WTC11 (cell line): ENCODE measurements at regions not wholly inside any gene's neighbourhood (a gene's known extent, or its start where the extent isn't known, plus 50 kb on each side); places are given as distances from the start of the nearest gene placed in this dataset.

ENCODE experiments used
- E2F1 ChIP-seq: sonication (generic); formaldehyde crosslinking; IDR thresholded peaks from 2 replicates; pipeline ENCODE4 v1.8.0; 2022; ENCODE audit warnings: mild to moderate bottlenecking, missing genetic modification reagents
- ESRRA ChIP-seq: sonication (generic); formaldehyde crosslinking; IDR thresholded peaks from 2 replicates; pipeline ENCODE4 v1.8.1; 2022; ENCODE audit warnings: mild to moderate bottlenecking, missing genetic modification reagents, borderline replicate concordance
- FOXJ3 ChIP-seq: sonication (generic); formaldehyde crosslinking; IDR thresholded peaks from 2 replicates; pipeline ENCODE4 v1.9.0; 2021; ENCODE audit warnings: missing genetic modification reagents, mild to moderate bottlenecking, borderline replicate concordance
- JUN ChIP-seq: sonication (generic); formaldehyde crosslinking; IDR thresholded peaks from 2 replicates; pipeline ENCODE4 v1.8.0; 2023; ENCODE audit warnings: mild to moderate bottlenecking, missing genetic modification reagents
- MAX ChIP-seq: sonication (generic); formaldehyde crosslinking; IDR thresholded peaks from 2 replicates; pipeline ENCODE4 v1.8.0; 2022; ENCODE audit warnings: mild to moderate bottlenecking, missing genetic modification reagents
- MYBL2 ChIP-seq: sonication (generic); formaldehyde crosslinking; IDR thresholded peaks from 2 replicates; pipeline ENCODE4 v1.8.1; 2023; ENCODE audit warnings: mild to moderate bottlenecking, moderate library complexity, missing genetic modification reagents
- SP1 ChIP-seq: sonication (generic); formaldehyde crosslinking; conservative IDR thresholded peaks from 2 replicates; pipeline ENCODE4 v1.8.1; 2022; ENCODE audit warnings: missing genetic modification reagents
- TCF7 ChIP-seq: sonication (generic); formaldehyde crosslinking; IDR thresholded peaks from 2 replicates; pipeline ENCODE4 v1.8.0; 2022; ENCODE audit warnings: mild to moderate bottlenecking, low read depth, missing genetic modification reagents, moderate library complexity
- USF2 ChIP-seq: sonication (generic); formaldehyde crosslinking; IDR thresholded peaks from 2 replicates; pipeline ENCODE4 v1.8.1; 2023; ENCODE audit warnings: mild to moderate bottlenecking, missing genetic modification reagents, moderate library complexity
- TF ChIP-seq, protein P1 (sequence below): fragments of 200-600 bp; IDR thresholded peaks from 2 replicates; pipeline ENCODE4 v1.8.0; 2022; ENCODE audit warnings: antibody characterized with exemption
- TF ChIP-seq, protein P2 (sequence below): sonication (generic); formaldehyde crosslinking; IDR thresholded peaks from 2 replicates; pipeline ENCODE4 v1.8.0; 2022; ENCODE audit warnings: mild to moderate bottlenecking, missing genetic modification reagents

DNA sequence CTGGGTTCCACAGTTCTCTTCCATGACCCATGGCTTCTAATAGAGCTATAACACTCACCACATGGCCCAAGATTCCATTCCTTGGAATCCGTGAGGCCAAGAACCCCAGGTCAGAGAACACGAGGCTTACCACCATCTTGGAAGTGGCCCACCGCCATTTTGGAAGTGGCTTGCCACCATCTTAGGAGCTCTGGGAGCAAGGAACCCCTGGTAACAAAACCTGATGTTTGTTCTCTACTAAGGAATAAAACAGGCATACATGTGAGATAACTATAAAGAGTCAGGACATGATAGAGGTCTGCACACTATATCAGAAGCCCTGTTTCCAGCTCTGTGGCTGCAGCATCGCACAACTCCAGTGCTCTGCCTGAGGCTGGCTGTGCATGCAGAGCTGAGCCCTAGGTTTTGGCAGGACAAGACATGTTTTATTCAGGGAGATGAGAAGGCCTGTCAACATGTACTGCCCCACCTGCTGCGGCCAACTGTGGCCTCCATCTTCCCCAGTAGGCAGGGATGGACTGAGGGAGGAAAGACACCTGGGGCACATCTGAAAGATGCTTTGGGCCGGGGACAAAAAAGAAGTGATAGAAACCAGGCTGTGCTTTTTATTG, 344.9 kb downstream of the DAD1 start:
- TF ChIP-seq, protein P1, sequence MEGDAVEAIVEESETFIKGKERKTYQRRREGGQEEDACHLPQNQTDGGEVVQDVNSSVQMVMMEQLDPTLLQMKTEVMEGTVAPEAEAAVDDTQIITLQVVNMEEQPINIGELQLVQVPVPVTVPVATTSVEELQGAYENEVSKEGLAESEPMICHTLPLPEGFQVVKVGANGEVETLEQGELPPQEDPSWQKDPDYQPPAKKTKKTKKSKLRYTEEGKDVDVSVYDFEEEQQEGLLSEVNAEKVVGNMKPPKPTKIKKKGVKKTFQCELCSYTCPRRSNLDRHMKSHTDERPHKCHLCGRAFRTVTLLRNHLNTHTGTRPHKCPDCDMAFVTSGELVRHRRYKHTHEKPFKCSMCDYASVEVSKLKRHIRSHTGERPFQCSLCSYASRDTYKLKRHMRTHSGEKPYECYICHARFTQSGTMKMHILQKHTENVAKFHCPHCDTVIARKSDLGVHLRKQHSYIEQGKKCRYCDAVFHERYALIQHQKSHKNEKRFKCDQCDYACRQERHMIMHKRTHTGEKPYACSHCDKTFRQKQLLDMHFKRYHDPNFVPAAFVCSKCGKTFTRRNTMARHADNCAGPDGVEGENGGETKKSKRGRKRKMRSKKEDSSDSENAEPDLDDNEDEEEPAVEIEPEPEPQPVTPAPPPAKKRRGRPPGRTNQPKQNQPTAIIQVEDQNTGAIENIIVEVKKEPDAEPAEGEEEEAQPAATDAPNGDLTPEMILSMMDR, result no peak
- no peak for TF ChIP-seq JUN
- no peak for TF ChIP-seq FOXJ3 (CRISPR knock-in tag)
- TF ChIP-seq, protein P2, sequence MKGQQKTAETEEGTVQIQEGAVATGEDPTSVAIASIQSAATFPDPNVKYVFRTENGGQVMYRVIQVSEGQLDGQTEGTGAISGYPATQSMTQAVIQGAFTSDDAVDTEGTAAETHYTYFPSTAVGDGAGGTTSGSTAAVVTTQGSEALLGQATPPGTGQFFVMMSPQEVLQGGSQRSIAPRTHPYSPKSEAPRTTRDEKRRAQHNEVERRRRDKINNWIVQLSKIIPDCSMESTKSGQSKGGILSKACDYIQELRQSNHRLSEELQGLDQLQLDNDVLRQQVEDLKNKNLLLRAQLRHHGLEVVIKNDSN (CRISPR knock-in tag), result no peak
- no peak for TF ChIP-seq MAX
- TF ChIP-seq USF2, result no peak
- TF ChIP-seq ESRRA (CRISPR knock-in tag), result no peak
- no peak for TF ChIP-seq TCF7 (CRISPR knock-in tag)
- no peak for TF ChIP-seq SP1 (CRISPR knock-in tag)
- no peak for TF ChIP-seq MYBL2 (CRISPR knock-in tag)
- TF ChIP-seq E2F1 (CRISPR knock-in tag), result no peak
